Breast epithelium (tissue), 4 donors: ENCODE measurements at regions not wholly inside any gene's neighbourhood (a gene's known extent, or its start where the extent isn't known, plus 50 kb on each side); places are given as distances from the start of the nearest gene placed in this dataset.

Experiments used
- DNase-seq, 2 donors: peaks; one replicate each; pipeline ENCODE4 v3.0.0-alpha.2; 2019; ENCODE audit warnings: low spot score in 2 of 2
- H3K27ac ChIP-seq, 2 donors: fragments of 200-600 bp; sonication (generic) in 1 of 2; one replicate each; pipeline ENCODE4 v1.5.1; 2016 to 2019; ENCODE audit warnings: mild to moderate bottlenecking in 1 of 2
- H3K27me3 ChIP-seq, 2 donors: fragments of 200-600 bp; sonication (generic) in 1 of 2; one replicate each; pipeline versions ENCODE4 v1.5.1 to v1.6.0; 2017 to 2019; ENCODE audit warnings: control low read depth in 1 of 2, mild to moderate bottlenecking in 1 of 2
- H3K36me3 ChIP-seq: fragments of 200-600 bp; one replicate; pipeline ENCODE4 v1.5.1; 2019
- H3K4me1 ChIP-seq, 2 donors: fragments of 200-600 bp; sonication (generic); one replicate each; pipeline ENCODE4 v1.5.1; 2016 to 2019; ENCODE audit warnings: control low read depth in 1 of 2
- H3K4me3 ChIP-seq, 3 donors: fragments of 200-600 bp; sonication (generic); 1 replicate in 2 of 3; 2 replicates in 1 of 3; pipeline ENCODE4 v1.5.1; 2016 to 2019; ENCODE audit warnings: mild to moderate bottlenecking in 3 of 3, moderate library complexity in 2 of 3
- H3K9me3 ChIP-seq, 2 donors: fragments of 200-600 bp; sonication (generic) in 1 of 2; one replicate each; pipeline ENCODE4 v1.5.1; 2016 to 2019; ENCODE audit warnings: control low read depth in 1 of 2
- POLR2A ChIP-seq: fragments of 450-650 bp; IDR thresholded peaks from one replicate; pipeline ENCODE4 v1.6.1; 2016; ENCODE audit warnings: antibody characterized with exemption, mild to moderate bottlenecking, moderate library complexity
- POLR2AphosphoS5 ChIP-seq, 3 donors: sonication (generic); formaldehyde crosslinking; IDR thresholded peaks; one replicate each; pipeline ENCODE4 v1.6.1; 2017; ENCODE audit warnings: antibody characterized with exemption in 3 of 3
- intact Hi-C: fragments of 100-400 bp; cut with DNase I; formaldehyde crosslinking; loops from one replicate; pipeline ENCODE4 v1.15.1; 2023; ENCODE audit warnings: low total_unique reads
- TF ChIP-seq, protein P1 (sequence below), 3 donors: fragments of 450-650 bp; IDR thresholded peaks; one replicate each; pipeline ENCODE4 v1.5.1; 2016 to 2017; ENCODE audit warnings: antibody characterized with exemption in 3 of 3, mild to moderate bottlenecking in 3 of 3, moderate library complexity in 3 of 3

DNA sequence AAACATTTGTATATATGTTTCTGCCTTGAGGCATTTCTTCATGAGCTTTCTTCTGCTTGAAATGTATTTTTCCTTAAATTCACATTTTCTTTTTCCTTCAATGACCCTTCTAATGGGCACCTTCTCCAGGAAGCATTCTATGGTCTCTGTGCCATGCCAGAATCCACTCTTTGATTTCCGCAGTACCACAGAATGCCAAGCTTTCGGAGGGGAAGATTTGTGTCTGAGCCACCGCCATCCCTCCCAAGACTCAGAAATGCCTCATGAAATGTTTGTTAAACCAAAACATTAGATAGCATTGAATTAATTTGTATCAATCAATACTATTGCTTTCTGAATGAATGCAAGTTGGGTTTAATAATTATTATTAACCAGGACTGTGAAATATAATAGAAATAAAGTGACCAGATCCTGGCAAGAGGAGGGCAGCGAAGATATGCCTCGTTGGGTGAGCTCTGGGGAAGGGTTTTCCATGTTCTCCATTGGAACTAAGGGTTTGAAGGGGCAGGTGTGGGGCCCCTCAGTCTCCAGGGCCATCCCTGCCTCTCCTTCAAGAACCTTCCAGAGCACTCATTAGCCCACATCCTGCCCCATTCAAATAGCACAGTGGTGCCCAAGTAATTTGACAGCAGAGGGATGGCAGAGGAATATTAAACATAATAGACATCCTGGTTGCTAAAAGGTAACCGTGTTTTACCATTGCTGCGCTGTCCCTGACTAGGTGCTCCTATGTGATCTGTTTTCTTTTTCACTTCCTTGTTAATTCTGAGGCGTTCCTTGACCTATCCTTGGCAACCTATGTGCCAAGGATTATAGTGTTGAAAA, 189.6 kb downstream of the MYCN start:
- Histone ChIP-seq H3K4me3 (no peak overlapping the region), H3K9me3 (no peaks in the 10 kb centered on the region), H3K36me3 (no peaks in the 10 kb centered on the region), H3K4me1 (no peaks in the 10 kb centered on the region), H3K27me3 (no peaks in the 10 kb centered on the region), H3K27ac (no peak overlapping the region)
- intact Hi-C loops: no loop called here
- no peak for DNase-seq
- TF ChIP-seq POLR2A: no peak
- TF ChIP-seq, protein P1, sequence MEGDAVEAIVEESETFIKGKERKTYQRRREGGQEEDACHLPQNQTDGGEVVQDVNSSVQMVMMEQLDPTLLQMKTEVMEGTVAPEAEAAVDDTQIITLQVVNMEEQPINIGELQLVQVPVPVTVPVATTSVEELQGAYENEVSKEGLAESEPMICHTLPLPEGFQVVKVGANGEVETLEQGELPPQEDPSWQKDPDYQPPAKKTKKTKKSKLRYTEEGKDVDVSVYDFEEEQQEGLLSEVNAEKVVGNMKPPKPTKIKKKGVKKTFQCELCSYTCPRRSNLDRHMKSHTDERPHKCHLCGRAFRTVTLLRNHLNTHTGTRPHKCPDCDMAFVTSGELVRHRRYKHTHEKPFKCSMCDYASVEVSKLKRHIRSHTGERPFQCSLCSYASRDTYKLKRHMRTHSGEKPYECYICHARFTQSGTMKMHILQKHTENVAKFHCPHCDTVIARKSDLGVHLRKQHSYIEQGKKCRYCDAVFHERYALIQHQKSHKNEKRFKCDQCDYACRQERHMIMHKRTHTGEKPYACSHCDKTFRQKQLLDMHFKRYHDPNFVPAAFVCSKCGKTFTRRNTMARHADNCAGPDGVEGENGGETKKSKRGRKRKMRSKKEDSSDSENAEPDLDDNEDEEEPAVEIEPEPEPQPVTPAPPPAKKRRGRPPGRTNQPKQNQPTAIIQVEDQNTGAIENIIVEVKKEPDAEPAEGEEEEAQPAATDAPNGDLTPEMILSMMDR (IDR thresholded peaks at IDR 0.05): no peak

DNA sequence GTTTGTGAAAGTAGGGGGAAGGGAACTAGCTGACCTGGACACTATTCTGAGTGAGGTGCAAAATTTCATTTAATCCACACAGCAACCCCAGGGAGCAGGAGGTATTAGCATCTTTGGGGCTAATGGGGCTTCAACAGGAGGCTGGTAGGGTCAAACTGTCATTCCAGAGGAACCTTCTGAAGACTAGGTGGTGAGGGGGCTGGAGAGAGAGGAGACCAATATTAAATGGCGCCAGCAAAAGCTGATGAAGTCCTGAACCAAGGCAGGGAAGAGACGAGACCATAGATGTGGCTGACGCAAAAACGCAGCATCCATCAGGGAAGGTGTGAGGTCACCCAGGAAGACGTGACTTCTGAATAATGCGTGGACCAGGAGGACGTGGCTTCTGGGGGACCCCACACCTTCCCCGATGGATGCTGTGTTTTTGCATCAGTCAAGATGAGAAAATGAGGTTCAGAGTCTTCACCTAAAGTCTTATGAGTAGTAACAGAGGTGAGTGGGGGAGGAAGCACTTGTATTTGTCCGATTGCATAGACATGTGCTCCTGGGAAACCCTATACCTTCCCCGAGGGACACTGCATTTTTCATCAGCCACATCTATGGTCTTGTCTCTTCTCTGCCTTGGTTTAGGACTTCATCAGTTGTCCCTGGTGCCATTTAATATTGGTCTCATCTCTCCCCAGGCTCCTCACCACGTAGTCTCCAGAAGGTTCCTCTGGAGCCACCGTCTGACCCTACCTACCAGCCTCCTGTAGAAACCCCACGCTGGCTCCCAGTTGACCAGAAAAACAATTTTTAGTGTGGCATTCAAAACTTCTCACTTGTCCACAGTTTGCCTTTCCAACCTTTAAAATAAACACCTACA, 188.6 kb downstream of the MYCN start:
- intact Hi-C loops: no loop called here
- no peaks in the 10 kb centered on the region for H3K36me3 ChIP-seq
- no peaks in the 10 kb centered on the region for H3K9me3 ChIP-seq
- no peak overlapping the region for H3K27ac ChIP-seq
- TF ChIP-seq POLR2A: no peak
- TF ChIP-seq POLR2AphosphoS5 (IDR thresholded peaks at IDR 0.05): no peak
- TF ChIP-seq, protein P1 (IDR thresholded peaks at IDR 0.05): no peak
- H3K4me1 ChIP-seq: no peaks in the 10 kb centered on the region
- no peaks in the 10 kb centered on the region for H3K27me3 ChIP-seq
- no peak for DNase-seq
- no peak overlapping the region for H3K4me3 ChIP-seq

DNA sequence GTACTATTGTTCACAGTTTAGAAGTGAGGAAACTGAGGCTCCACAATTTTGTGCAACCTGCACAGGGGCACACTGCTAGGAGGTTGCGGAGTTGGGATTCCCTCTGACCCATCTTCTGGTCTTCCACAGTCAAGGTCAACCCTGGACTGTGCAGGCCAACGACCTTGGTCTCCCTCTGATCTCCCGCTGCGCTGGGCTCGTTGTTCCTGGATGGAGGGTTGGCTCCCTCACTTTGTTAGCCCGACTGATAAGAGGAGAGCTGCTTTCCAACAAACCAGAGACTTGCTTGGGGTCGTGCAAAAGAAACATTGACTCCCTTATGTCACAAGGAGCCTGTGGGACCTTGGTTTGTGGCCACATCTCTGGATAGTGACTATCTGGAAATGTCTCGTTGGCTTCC, 187.6 kb downstream of the MYCN start:
- Histone ChIP-seq H3K4me1 (no peaks in the 10 kb centered on the region), H3K36me3 (no peaks in the 10 kb centered on the region), H3K9me3 (no peaks in the 10 kb centered on the region), H3K27ac (no peak overlapping the region), H3K4me3 (no peak overlapping the region), H3K27me3 (no peaks in the 10 kb centered on the region)
- TF ChIP-seq, protein P1 (IDR thresholded peaks at IDR 0.05): no peak
- TF ChIP-seq POLR2A (no peak), POLR2AphosphoS5 (IDR thresholded peaks at IDR 0.05) (no peak)
- intact Hi-C loops: no loop called here
- DNase-seq: no peak

DNA sequence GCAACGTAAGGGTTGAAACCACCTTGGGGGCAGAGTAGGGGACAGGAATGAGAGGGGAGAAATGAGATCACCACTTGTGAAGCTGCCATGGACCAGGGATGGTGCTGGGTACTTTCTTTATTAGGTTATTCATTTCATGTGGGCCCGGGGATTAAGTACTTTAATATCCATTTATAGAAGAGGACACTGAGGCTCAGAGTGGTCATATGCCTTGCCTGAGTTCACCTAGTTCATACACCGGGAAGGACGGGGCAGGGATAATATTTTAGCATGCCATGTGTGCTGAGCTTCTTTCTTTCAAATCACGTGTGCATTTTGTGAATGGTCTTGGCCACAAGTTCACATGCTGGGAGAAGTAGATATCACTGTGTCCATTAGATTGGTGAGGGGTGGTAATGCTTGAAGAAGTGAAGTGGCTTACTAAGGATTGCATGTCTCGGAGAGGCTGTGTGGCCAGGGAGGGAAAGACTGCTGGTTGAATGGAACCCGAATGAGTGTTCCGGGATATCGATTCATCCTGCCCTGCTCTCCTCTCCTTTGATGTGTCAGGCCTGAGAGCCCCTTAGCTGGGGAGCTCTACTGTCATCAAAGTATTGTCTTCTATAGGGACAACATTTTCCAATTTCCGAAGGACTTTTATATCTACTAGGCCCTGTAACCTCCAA, 187.1 kb downstream of the MYCN start:
- intact Hi-C loops: no loop called here
- Histone ChIP-seq H3K36me3 (no peaks in the 10 kb centered on the region), H3K4me1 (no peaks in the 10 kb centered on the region), H3K4me3 (no peak overlapping the region), H3K9me3 (no peaks in the 10 kb centered on the region), H3K27ac (no peak overlapping the region), H3K27me3 (no peaks in the 10 kb centered on the region)
- TF ChIP-seq, protein P1 (IDR thresholded peaks at IDR 0.05): no peak
- no peak for TF ChIP-seq POLR2AphosphoS5 (IDR thresholded peaks at IDR 0.05)
- no peak for TF ChIP-seq POLR2A
- no peak for DNase-seq
